HG02610 (cell line): ENCODE measurements at regions not wholly inside any gene's neighbourhood (a gene's known extent, or its start where the extent isn't known, plus 50 kb on each side); places are given as distances from the start of the nearest gene placed in this dataset.
"Not testable (repeated sequence)": the region's sequence is repeated elsewhere in the genome, so short reads cannot be mapped to it uniquely, and the experiment has no call there.

Source experiments
- ATAC-seq: cut with Tn5 transposase; IDR thresholded peaks from one replicate; pipeline ENCODE4 v1.9.1; 2021; ENCODE audit warnings: mild to moderate bottlenecking, moderate library complexity; ENCODE audit not compliant: unreplicated experiment

DNA sequence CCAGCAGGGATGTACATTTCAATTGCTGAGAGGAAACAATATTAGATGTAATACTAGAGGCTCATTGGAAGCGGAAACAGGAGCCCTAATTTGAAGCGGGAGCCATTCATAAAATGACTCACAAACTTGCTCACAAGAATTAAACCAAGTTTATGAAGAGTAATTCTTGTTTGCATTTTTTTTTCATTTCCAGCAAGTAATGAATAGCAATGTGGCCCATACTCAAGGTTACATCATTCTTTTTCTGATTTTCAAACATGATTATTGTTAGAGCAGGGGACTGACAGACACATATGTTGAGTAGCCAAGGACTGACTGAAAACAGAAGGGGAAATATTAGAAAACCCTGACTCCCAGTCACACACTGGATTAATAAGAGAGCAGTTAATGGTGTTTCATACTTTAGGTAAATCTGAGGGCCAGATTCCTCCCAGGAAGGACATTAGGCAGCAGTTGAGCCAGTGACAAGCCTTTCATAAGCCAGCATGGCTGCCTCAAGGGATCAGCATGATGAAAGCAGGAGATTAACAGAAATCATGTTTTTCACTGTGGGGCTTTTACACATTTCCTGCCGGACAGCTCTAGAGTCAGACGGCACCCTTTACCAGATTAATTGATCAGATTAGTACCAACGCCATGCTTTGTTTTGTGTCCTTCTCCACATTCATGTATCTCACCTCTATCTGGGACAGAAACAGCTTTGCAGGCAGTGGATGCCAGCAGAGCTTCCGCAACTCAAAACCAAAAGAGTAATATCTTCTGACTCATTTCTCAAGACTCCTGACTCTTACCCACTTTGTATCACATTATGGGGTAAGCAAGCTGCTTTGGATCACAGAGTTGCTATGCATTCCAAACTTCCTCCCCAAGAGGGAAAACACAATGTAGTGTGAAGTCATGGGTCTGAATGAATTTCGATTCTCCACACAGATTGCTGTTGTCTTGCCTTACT is 831.6 kb downstream of the KCNA4 start:
- ATAC-seq: no peak

- ATAC-seq: no peak
These were observed 833.5 kb downstream of the KCNA4 start for GRCh38 chr11:29183301-29183700.

DNA sequence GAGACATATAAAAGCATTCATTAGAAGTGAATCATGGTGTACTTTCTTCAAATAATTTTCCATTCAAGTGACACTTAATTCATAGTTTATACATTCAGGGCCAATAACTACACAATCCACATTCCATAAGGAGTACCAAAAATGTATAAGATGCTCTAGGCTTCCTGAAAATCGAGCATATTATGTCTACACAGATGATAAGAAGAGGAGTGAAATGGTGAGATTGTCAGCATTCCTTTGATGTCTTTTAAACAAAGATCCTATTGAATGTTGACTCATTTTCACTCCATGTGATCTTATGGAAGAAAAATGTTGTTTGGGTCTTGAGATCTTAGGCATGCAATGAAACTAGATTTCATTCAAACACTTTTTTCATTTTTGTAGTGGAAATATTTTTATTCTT is 843.2 kb downstream of the KCNA4 start:
- no peak for ATAC-seq

GRCh38 chr11:29171360-29171950 is 845.4 kb downstream of the KCNA4 start:
- no peak for ATAC-seq

DNA sequence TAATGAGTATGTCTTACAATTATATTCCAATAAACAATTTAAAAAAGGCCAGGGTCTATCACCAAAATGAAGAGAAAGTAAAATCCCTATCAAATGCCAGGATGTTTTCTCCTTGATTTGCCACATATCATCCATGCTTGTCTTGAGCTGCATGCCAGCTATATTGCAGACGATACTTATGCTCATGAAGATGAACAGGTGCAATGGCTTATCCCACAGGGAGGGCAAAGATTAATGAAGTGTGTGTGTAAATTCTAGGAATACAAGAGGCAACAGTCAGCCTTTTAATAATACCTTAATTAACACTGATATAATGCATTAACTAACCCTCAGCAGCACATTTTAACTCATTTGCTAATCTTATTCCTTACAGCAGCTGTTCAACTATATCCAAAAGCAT is 850.5 kb downstream of the KCNA4 start:
- no peak for ATAC-seq

DNA sequence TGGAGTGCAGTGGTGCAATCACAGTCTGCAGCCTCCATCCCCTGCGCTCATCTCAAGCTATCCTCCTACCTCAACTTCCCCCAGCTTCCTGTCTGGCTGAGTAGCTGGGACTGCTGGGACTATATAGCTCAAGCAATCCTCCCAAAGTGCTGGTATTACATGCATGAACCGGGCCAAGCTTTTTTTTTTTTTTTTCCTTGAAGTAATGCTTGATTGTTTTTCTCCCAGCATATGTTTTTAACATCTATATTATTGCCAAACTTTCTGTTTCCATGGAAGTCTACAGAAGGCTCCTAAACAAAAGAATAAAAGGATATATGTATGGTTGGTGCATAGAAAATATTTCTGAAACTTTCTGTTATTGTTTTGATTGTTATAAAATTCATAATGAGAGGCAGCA is 853.6 kb downstream of the KCNA4 start:
- no peak for ATAC-seq

- no peak for ATAC-seq
These were observed 854.3 kb downstream of the KCNA4 start for GRCh38 chr11:29162491-29162890.

DNA sequence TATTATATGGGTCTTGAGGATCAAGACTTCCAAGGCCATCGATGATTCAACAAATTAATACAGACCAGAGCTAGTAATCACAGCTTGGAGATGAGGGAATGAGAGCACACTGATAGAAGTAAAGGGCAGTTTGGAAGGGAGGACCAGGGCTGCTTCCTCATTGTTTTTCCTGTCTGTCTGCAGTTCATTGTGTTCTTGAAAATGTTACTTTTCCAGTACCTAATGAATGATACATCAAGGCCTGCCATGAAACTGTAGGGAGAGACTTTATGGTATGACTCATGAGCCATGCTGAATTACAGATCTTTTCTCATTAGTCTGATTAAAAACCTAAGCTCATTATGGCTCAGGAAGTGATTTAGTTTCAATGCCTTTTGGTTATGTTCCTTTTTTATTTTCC is 855.6 kb downstream of the KCNA4 start:
- ATAC-seq: no peak

- peak; percentile 93 for ATAC-seq
These were observed 857.0 kb downstream of the KCNA4 start for GRCh38 chr11:29159552-29160465.

DNA sequence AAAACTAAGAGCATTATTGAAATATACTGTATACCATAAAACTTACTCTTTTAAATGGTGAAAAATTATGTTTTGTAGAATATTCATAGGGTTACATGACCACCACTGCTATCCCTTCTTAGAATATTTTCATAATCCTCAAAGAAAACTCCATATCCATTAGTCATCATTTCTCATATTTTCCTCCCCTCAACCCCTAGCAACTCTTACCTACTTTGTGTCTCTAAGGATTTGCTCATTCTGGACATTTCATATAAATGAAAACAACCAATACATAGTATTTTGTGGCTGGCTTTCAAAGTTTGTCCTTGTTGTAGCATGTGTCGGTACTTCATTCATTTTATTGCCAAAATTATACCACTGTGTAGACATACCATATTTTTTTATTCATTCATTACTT is 863.8 kb downstream of the KCNA4 start:
- no peak for ATAC-seq

DNA sequence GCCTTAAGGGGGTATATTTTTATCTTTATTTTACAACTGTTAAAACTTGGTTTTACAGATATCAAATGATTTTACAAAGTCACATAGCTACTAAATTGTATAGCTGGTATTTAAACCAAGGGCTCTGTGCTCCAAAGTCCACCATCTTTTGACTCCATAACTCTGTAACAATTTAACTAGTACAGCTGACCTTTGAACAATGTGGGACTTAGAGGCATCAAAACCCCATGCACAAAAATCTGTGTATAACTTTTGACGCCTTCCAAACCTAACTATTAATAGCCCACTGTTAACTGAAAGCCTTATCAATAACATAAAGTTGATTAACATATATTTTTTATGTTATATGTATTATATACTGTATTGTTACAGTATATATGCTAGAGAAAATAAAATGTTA is 874.3 kb downstream of the KCNA4 start:
- ATAC-seq: not testable (repeated sequence)

DNA sequence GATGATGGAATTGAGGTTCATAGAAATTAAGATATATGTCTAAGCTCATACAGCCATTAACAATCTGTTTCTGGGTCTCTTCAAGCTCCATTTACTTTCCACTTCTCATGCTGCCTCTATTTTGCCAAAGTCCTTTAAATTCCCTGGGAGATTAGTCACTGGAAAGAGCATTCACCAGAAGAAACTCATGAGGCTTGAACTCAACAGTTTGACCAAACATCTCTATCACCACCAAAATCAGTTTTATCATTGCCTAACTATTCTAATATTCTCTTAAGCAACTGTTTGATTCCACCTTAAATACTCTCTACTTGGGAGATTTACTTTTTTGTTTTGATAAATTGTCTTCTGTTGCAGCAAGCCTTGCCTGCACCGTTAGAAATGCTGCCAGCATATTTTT is 881.3 kb downstream of the KCNA4 start:
- ATAC-seq: no peak

DNA sequence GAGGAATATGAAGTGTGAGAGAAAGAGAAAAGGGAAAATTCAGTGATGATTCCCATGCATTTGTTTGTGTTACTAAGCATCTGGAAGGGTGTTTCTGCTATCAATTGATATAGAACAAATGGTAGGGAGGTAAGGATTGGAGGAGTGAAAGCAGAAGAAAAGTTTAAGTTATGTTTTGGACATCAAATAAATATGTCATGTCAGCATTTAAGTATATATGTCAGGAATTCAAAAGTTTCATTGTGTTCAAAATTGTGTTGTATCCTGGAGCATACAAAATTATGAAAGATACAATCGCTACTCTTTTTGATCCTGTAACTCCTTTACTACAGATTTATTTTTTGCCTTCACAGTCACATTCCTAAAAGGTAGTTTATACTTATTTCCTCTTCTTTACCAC is 885.8 kb downstream of the KCNA4 start:
- ATAC-seq: no peak

- no peak for ATAC-seq
These were observed 887.0 kb downstream of the KCNA4 start for GRCh38 chr11:29129844-29130243.

DNA sequence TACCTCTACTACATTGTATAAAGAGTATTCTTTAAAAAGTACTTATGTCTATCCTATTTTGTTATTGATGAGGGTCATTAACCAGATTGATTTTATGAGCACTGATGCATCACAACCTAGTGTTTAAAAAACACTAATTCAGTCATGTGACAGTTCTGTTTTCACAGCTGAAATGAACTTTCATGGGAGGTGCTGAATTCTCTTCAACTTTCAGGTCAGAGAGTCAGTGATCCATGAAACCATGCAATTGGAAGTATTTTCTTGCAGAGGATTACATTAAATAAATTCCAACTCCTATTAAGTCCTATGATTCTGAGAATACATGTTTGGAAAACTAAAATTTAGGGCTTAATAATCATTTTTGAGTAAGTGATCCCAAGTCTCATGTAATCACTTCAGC is 889.4 kb downstream of the KCNA4 start:
- no peak for ATAC-seq

DNA sequence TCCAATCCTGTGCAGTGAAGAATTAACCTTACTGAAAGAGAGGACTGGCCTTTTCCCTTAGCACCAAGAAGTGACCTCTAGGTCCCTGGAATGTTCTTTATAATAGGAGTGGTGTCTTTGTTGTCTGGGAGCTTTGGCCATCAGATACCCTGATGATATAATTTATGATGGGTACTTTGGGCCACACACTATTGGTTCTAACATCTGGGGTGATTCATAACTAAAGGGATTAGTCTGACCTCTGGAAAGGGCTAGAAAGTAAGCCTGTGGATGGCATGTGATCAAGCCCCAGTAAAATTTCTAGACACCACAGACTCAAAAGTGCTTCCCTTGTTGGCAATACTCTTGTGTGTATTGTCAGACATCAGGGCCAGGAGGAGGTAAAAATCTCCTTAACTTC is 891.2 kb downstream of the KCNA4 start:
- no peak for ATAC-seq

DNA sequence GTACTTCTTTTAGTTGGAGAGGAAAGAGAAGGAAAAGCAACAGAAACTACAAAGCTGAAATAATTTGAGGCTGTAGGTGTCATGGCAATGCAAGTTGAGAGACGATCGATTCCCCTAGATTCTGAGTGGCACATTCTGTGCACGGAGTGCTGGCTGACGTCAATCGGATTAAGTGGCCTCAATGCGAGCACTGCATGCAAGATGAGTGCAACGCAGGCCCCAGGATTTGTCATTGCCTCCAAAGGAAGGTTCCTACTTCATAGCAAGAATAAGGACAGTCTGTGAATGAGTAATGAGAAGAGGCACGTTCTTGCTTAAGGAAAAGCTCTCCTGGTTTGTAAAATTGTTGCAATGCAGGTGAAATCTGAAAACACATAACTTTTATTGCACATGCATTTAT is 892.4 kb downstream of the KCNA4 start:
- ATAC-seq: no peak

- ATAC-seq: no peak
These were observed 896.9 kb downstream of the KCNA4 start for GRCh38 chr11:29119707-29120618.

DNA sequence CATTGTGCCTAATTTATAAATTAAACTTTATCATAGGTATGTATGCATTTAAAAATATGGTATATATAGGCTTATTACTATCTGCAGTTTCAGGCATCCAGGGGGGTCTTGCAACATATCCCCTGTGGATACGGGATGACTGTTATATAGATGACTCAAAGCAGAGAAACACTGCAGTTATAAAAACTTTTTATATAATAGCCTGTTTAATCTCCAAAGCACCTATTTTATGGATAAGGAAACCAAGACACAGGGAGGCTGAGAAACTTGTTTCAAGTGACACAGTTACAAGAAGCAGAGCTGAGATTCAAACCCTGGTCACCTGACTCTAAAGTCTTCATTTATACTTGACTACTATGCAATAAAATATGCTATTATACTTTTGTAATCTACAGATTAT is 897.7 kb downstream of the KCNA4 start:
- ATAC-seq: no peak

GRCh38 chr11:29100967-29101366 is 915.9 kb downstream of the KCNA4 start:
- ATAC-seq: no peak
